Tibial nerve (tissue), 4 donors: ENCODE measurements at regions not wholly inside any gene's neighbourhood (a gene's known extent, or its start where the extent isn't known, plus 50 kb on each side); places are given as distances from the start of the nearest gene placed in this dataset.
"Not testable (repeated sequence)": the region's sequence is repeated elsewhere in the genome, so short reads cannot be mapped to it uniquely, and the experiment has no call there.

Source experiments
- DNase-seq, 2 donors: peaks; one replicate each; pipeline ENCODE4 v3.0.0-alpha.2; 2019; ENCODE audit warnings: low spot score in 2 of 2
- H3K27ac ChIP-seq, 4 donors: fragments of 200-600 bp; sonication (generic) in 3 of 4; one replicate each; pipeline ENCODE4 v1.5.1; 2017 to 2019; ENCODE audit warnings: mild to moderate bottlenecking in 1 of 4
- H3K27me3 ChIP-seq, 2 donors: fragments of 200-600 bp; sonication (generic) in 1 of 2; one replicate each; pipeline versions ENCODE4 v1.5.1 to v1.6.0; 2017 to 2019
- H3K36me3 ChIP-seq, 3 donors: fragments of 200-600 bp; sonication (generic); one replicate each; pipeline ENCODE4 v1.5.1; 2018 to 2019
- H3K4me1 ChIP-seq, 4 donors: fragments of 200-600 bp; sonication (generic) in 3 of 4; one replicate each; pipeline ENCODE4 v1.5.1; 2017 to 2019
- H3K4me3 ChIP-seq, 4 donors: fragments of 200-600 bp; sonication (generic) in 3 of 4; one replicate each; pipeline ENCODE4 v1.5.1; 2017 to 2019; ENCODE audit warnings: mild to moderate bottlenecking in 1 of 4, moderate library complexity in 1 of 4
- H3K9me3 ChIP-seq, 4 donors: fragments of 200-600 bp; sonication (generic) in 3 of 4; one replicate each; pipeline ENCODE4 v1.5.1; 2017 to 2019
- CTCF ChIP-seq, 5 experiments: fragments of 200-600 bp in 3 of 5; fragments of 450-650 bp in 2 of 5; sonication (generic) in 3 of 5; IDR thresholded peaks; one replicate each; pipeline ENCODE4 v1.5.1; 2016 to 2019; ENCODE audit warnings: antibody characterized with exemption in 5 of 5, mild to moderate bottlenecking in 3 of 5, moderate library complexity in 2 of 5
- EP300 ChIP-seq, 2 donors: sonication (generic); formaldehyde crosslinking; IDR thresholded peaks; one replicate each; pipeline ENCODE4 v1.6.1; 2017; ENCODE audit warnings: antibody characterized with exemption in 2 of 2, mild to moderate bottlenecking in 1 of 2
- POLR2A ChIP-seq, 2 donors: fragments of 450-650 bp; IDR thresholded peaks; one replicate each; pipeline ENCODE4 v1.6.1; 2017; ENCODE audit warnings: antibody characterized with exemption in 2 of 2, mild to moderate bottlenecking in 2 of 2, moderate library complexity in 2 of 2
- WGBS, 2 donors: methylation state at CpG; one replicate each; pipeline ENCODE4 v1.1.5; 2018; 5-methylcytosine and 5-hydroxymethylcytosine counted together

GRCh38 chr4:16411501-16412085 lies 185.3 kb upstream of the TAPT1 start:
- no peak overlapping the region for H3K27ac ChIP-seq
- WGBS, 2 donors, result 75 to 82% methylated on average over 4 of the region's 4 CpGs
- no peak for DNase-seq
- no peaks in the 10 kb centered on the region for H3K4me1 ChIP-seq
- no peak overlapping the region for H3K4me3 ChIP-seq
- H3K36me3 ChIP-seq, result no peaks in the 10 kb centered on the region
- no peaks in the 10 kb centered on the region for H3K9me3 ChIP-seq
- TF ChIP-seq POLR2A (IDR thresholded peaks at IDR 0.05) (no peak), EP300 (IDR thresholded peaks at IDR 0.05) (no peak), CTCF (IDR thresholded peaks at IDR 0.05) (no peak)
- H3K27me3 ChIP-seq, result no peaks in the 10 kb centered on the region

- not testable (repeated sequence) for H3K4me1 ChIP-seq, H3K36me3 ChIP-seq, H3K9me3 ChIP-seq, DNase-seq, H3K27me3 ChIP-seq, H3K27ac ChIP-seq, H3K4me3 ChIP-seq
- no CpG with 5 or more reads among the region's 32 CpGs for WGBS, 2 donors
Observed at GRCh38 chr4:16393216-16393615, 166.9 kb upstream of the TAPT1 start.

- Histone ChIP-seq H3K9me3 (no peaks in the 10 kb centered on the region), H3K36me3 (no peaks in the 10 kb centered on the region), H3K4me1 (no peaks in the 10 kb centered on the region), H3K27me3 (no peaks in the 10 kb centered on the region), H3K4me3 (no peak overlapping the region), H3K27ac (no peak overlapping the region)
- DNase-seq, result no peak
- no peak for TF ChIP-seq EP300 (IDR thresholded peaks at IDR 0.05)
- TF ChIP-seq CTCF (IDR thresholded peaks at IDR 0.05), result no peak
- TF ChIP-seq POLR2A (IDR thresholded peaks at IDR 0.05), result no peak
- 84 to 88% methylated on average over 3 of the region's 3 CpGs for WGBS, 2 donors
Observed at GRCh38 chr4:16391196-16391595, 164.9 kb upstream of the TAPT1 start.

GRCh38 chr4:16387448-16387847 lies 161.2 kb upstream of the TAPT1 start:
- Histone ChIP-seq H3K27me3 (no peaks in the 10 kb centered on the region), H3K36me3 (no peaks in the 10 kb centered on the region), H3K9me3 (no peaks in the 10 kb centered on the region), H3K27ac (no peak overlapping the region), H3K4me3 (no peak overlapping the region), H3K4me1 (no peaks in the 10 kb centered on the region)
- 76 to 85% methylated on average over 1 of the region's 1 CpG for WGBS, 2 donors
- DNase-seq, result no peak
- TF ChIP-seq CTCF (IDR thresholded peaks at IDR 0.05) (no peak), POLR2A (IDR thresholded peaks at IDR 0.05) (no peak), EP300 (IDR thresholded peaks at IDR 0.05) (no peak)

- H3K27ac ChIP-seq, result no peak overlapping the region
- no peaks in the 10 kb centered on the region for H3K36me3 ChIP-seq
- H3K4me1 ChIP-seq, result no peaks in the 10 kb centered on the region
- DNase-seq, result no peak
- H3K9me3 ChIP-seq, result no peaks in the 10 kb centered on the region
- H3K4me3 ChIP-seq, result no peak overlapping the region
- no peaks in the 10 kb centered on the region for H3K27me3 ChIP-seq
- TF ChIP-seq CTCF (IDR thresholded peaks at IDR 0.05) (no peak), EP300 (IDR thresholded peaks at IDR 0.05) (no peak), POLR2A (IDR thresholded peaks at IDR 0.05) (no peak)
Observed at GRCh38 chr4:16386711-16387320, 160.5 kb upstream of the TAPT1 start.

GRCh38 chr4:16384576-16384975 lies 158.3 kb upstream of the TAPT1 start:
- Histone ChIP-seq H3K9me3 (no peaks in the 10 kb centered on the region), H3K27me3 (no peaks in the 10 kb centered on the region), H3K4me3 (no peak overlapping the region), H3K27ac (no peak overlapping the region), H3K36me3 (no peaks in the 10 kb centered on the region), H3K4me1 (no peaks in the 10 kb centered on the region)
- DNase-seq, result no peak
- 41 to 47% methylated on average over 6 of the region's 6 CpGs for WGBS, 2 donors
- no peak for TF ChIP-seq POLR2A (IDR thresholded peaks at IDR 0.05)
- no peak for TF ChIP-seq CTCF (IDR thresholded peaks at IDR 0.05)
- no peak for TF ChIP-seq EP300 (IDR thresholded peaks at IDR 0.05)
